H7 (cell line): ENCODE measurements at regions not wholly inside any gene's neighbourhood (a gene's known extent, or its start where the extent isn't known, plus 50 kb on each side); places are given as distances from the start of the nearest gene placed in this dataset.
"Not testable (repeated sequence)": the region's sequence is repeated elsewhere in the genome, so short reads cannot be mapped to it uniquely, and the experiment has no call there.

Experiments used
- DNase-seq: peaks from one replicate; pipeline ENCODE4 v3.0.0; 2012
- H3K27me3 ChIP-seq: 2 replicates; pipeline ENCODE4 v1.6.0; 2011; ENCODE audit warnings: mild to moderate bottlenecking, low read length; ENCODE audit not compliant: control insufficient read depth, insufficient read depth
- H3K36me3 ChIP-seq: replicated peaks from 2 replicates; pipeline ENCODE4 v1.5.1; 2011; ENCODE audit warnings: low read length; ENCODE audit not compliant: control insufficient read depth, insufficient read depth
- H3K4me3 ChIP-seq: 2 replicates; pipeline ENCODE4 v1.5.1; 2011; ENCODE audit warnings: low read depth, mild to moderate bottlenecking, control low read depth, low read length, moderate library complexity; ENCODE audit not compliant: insufficient read depth

- H3K36me3 ChIP-seq, H3K27me3 ChIP-seq, DNase-seq: not testable (repeated sequence)
Measured at GRCh38 chr17:15877882-15878500, 66.9 kb upstream of the ADORA2B start.

GRCh38 chr17:15882058-15882720 is 62.7 kb upstream of the ADORA2B start:
- Histone ChIP-seq H3K4me3 (no peak overlapping the region), H3K36me3 (no peaks in the 10 kb centered on the region), H3K27me3 (no peaks in the 10 kb centered on the region)
- peak; percentile 78 for DNase-seq

More at GRCh38 chr17:15877882-15878500, 66.9 kb upstream of the ADORA2B start:
- not testable (repeated sequence) for H3K4me3 ChIP-seq

GRCh38 chr17:15882777-15883176 is 62.2 kb upstream of the ADORA2B start:
- Histone ChIP-seq H3K27me3 (no peaks in the 10 kb centered on the region), H3K36me3 (no peaks in the 10 kb centered on the region), H3K4me3 (no peak overlapping the region)
- DNase-seq, result peak; percentile 14

- H3K27me3 ChIP-seq, result no peaks in the 10 kb centered on the region
- H3K4me3 ChIP-seq, result no peak overlapping the region
- DNase-seq, result no peak
- no peaks in the 10 kb centered on the region for H3K36me3 ChIP-seq
Measured at GRCh38 chr17:15883617-15884111, 61.3 kb upstream of the ADORA2B start.

- no peaks in the 10 kb centered on the region for H3K27me3 ChIP-seq
- no peaks in the 10 kb centered on the region for H3K36me3 ChIP-seq
- DNase-seq, result no peak
- H3K4me3 ChIP-seq, result no peak overlapping the region
Measured at GRCh38 chr17:15884731-15885130, 60.2 kb upstream of the ADORA2B start.

- Histone ChIP-seq H3K27me3 (no peaks in the 10 kb centered on the region), H3K36me3 (no peaks in the 10 kb centered on the region), H3K4me3 (no peak overlapping the region)
- no peak for DNase-seq
Measured at GRCh38 chr17:15885770-15886169, 59.2 kb upstream of the ADORA2B start.

- no peaks in the 10 kb centered on the region for H3K36me3 ChIP-seq
- H3K27me3 ChIP-seq, result no peaks in the 10 kb centered on the region
- no peak overlapping the region for H3K4me3 ChIP-seq
- DNase-seq, result no peak
Measured at GRCh38 chr17:15886221-15886620, 58.7 kb upstream of the ADORA2B start.

- no peaks in the 10 kb centered on the region for H3K27me3 ChIP-seq
- no peak for DNase-seq
- no peak overlapping the region for H3K4me3 ChIP-seq
- H3K36me3 ChIP-seq, result no peaks in the 10 kb centered on the region
Measured at GRCh38 chr17:15886804-15887203, 58.1 kb upstream of the ADORA2B start.

- Histone ChIP-seq H3K36me3 (no peaks in the 10 kb centered on the region), H3K27me3 (no peaks in the 10 kb centered on the region), H3K4me3 (no peak overlapping the region)
- no peak for DNase-seq
Measured at GRCh38 chr17:15888436-15888835, 56.5 kb upstream of the ADORA2B start.

GRCh38 chr17:15890279-15890892 is 54.5 kb upstream of the ADORA2B start:
- H3K27me3 ChIP-seq, result no peaks in the 10 kb centered on the region
- no peak for DNase-seq

GRCh38 chr17:15891318-15891717 is 53.6 kb upstream of the ADORA2B start:
- no peak for DNase-seq
- Histone ChIP-seq H3K36me3 (no peaks in the 10 kb centered on the region), H3K4me3 (no peak overlapping the region), H3K27me3 (no peaks in the 10 kb centered on the region)

More at GRCh38 chr17:15890279-15890892, 54.5 kb upstream of the ADORA2B start:
- Histone ChIP-seq H3K4me3 (no peak overlapping the region), H3K36me3 (no peaks in the 10 kb centered on the region)

GRCh38 chr17:15892244-15892643 is 52.7 kb upstream of the ADORA2B start:
- Histone ChIP-seq H3K27me3 (no peaks in the 10 kb centered on the region), H3K36me3 (no peaks in the 10 kb centered on the region), H3K4me3 (no peak overlapping the region)
- no peak for DNase-seq

GRCh38 chr17:15892731-15893657 is 51.9 kb upstream of the ADORA2B start:
- Histone ChIP-seq H3K4me3 (no peak overlapping the region), H3K36me3 (no peaks in the 10 kb centered on the region), H3K27me3 (no peaks in the 10 kb centered on the region)
- DNase-seq, result no peak

GRCh38 chr17:15893658-15894024 is 51.3 kb upstream of the ADORA2B start:
- no peaks in the 10 kb centered on the region for H3K36me3 ChIP-seq
- H3K4me3 ChIP-seq, result no peak overlapping the region
- no peaks in the 10 kb centered on the region for H3K27me3 ChIP-seq
- DNase-seq, result no peak
